NOMO-1 treated with dmso at 0.1 percent for 144 hours (cell line): ENCODE measurements at regions not wholly inside any gene's neighbourhood (a gene's known extent, or its start where the extent isn't known, plus 50 kb on each side); places are given as distances from the start of the nearest gene placed in this dataset.
A peak's percentile ranks its signal among the peaks of the same experiment; 100 is the strongest.
"Not testable (repeated sequence)": the region's sequence is repeated elsewhere in the genome, so short reads cannot be mapped to it uniquely, and the experiment has no call there.

Experiments used
- DNase-seq: peaks from one replicate; lab custom pipeline; 2025; ENCODE audit not compliant: unreplicated experiment; lab: John Stamatoyannopoulos, UW

DNA sequence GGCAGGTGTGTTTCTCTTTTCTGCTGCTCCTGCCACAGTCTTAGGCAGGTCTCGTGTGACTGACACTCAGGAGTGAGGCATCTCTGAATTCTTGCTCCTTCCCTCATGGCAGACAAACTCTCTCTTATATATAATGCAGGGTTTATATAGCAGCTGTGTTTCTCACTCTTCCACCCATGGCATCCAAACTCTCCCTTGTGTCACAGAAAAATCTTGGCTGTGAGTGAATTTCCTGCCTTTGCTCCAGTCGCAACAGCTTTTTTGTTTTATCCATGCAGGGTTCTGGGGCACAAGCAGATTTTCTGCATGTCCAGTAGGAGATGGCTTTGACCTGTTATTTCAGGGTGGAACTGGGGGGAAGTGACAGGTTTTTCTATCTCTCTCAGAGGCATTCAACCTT, 1275.5 kb downstream of the ADGRL3 start:
- DNase-seq: no peak

GRCh38 chr4:62474802-62475201, 1274.7 kb downstream of the ADGRL3 start:
- DNase-seq: no peak

DNA sequence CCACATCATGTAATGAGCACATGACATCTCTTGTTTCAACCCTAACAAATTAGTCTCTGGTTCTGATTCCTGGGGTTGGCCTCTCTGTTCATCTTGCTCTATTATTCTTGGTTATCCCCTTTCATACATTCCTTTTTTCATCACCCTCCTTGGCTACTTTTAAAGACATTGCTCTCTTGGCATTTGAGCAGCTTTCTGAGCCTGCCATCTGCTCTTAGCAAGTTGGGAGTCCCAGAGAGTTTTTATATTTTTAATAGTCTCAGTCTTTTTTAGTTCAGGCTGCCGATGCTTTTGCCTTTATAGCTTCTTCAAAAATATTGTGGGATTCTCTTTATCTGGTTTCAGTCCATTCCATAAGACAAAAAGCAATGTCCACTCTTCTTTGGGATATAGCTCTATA, 1270.9 kb downstream of the ADGRL3 start:
- DNase-seq: no peak

- DNase-seq: no peak
These were observed 1270.4 kb downstream of the ADGRL3 start for GRCh38 chr4:62470421-62470983.

DNA sequence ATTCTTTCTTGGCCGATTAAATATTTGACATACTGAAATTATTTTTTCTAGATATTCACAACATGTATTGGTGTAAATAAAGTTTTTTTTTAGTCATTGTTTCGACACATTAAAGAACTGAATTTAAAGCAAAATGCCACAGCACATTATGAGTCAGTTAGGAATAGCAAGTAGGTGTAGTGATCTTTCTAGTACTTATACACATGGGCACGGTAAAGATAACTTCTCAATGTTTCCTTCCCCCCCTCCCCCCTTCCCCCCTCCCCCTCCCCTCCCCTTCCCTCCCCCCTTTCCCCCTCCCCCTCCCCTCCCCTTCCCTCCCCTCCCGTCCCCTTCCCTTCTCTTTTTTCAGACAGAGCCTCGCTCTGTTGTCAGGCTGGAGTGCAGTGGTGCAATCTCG, 1269.9 kb downstream of the ADGRL3 start:
- no peak for DNase-seq

GRCh38 chr4:62461961-62462360, 1261.8 kb downstream of the ADGRL3 start:
- no peak for DNase-seq

DNA sequence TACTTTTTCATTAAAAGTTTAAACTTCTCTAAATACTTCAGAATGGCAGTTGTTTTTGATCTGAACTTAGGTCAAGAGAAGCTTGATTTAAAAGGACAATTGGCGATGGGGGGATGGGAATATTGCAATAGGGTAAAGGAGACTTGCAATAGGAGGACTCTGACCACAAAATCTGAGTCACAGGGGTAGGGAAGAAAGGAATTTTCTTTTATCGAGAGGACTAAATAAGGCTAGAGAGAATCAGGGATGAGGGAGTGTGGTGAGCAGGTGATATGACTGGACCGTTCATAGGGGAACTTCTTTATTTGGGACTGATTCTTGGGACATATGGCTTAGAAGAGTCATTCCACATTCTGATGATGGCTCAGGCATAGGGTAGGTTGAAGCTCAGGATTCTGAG, 1260.2 kb downstream of the ADGRL3 start:
- DNase-seq: no peak

DNA sequence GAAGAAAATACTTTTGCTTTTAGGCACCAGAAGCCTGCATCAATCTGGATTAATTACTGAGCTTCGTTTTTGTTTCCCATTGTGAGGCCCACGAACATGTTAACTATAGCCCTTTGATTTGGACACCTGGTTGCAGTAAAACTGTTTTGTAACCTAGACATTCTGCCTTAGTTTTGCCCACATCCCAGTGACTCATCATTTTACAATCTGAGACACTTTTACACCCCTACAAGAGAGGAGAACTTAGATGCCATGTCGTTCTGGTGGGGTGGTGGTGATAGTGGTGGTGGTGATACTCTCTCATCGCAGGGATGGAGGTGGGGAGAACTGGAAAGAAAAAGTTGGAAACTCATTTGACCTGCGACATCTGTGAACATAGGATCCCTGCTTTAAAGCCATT, 1257.2 kb downstream of the ADGRL3 start:
- no peak for DNase-seq

DNA sequence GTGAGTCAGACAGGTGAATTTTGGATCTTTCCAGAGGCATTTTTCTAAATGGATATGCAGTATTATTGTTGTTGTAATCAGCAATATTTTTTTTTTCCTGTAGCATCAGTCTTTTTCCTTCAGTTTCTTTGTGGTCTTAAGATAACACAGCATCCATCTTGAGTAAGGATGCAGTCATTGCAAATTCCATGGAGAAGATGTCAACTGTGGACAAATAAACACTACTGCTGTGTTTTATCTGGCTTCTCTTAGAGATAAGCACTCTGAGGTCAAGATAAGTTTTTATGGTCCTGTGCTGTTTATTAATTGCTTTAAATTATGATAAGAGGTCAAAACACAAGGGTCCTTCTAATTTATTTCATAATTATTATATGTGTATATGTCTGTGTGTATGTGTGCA, 1255.7 kb downstream of the ADGRL3 start:
- DNase-seq: no peak

- no peak for DNase-seq
These were observed 1254.4 kb downstream of the ADGRL3 start for GRCh38 chr4:62454535-62454934.

DNA sequence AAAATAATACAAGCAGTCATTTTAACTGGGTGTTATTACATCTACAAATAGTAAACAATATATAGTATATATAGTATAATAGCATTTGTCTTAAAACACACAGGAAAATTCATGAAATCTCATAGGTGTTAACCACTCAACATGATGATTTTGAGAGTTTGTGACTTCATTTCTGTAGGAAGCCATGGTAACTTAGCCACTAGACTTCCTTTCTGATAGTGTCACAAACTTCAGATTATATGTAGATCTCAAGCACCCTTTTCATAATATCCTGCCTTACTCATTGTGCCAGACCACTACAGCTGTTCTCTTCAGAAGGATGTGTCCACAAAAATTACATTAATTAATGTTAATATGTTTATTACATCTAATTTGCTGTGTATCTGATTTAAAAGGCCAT, 1250.6 kb downstream of the ADGRL3 start:
- no peak for DNase-seq

GRCh38 chr4:62449538-62449937, 1249.4 kb downstream of the ADGRL3 start:
- no peak for DNase-seq

GRCh38 chr4:62448911-62449310, 1248.8 kb downstream of the ADGRL3 start:
- no peak for DNase-seq

DNA sequence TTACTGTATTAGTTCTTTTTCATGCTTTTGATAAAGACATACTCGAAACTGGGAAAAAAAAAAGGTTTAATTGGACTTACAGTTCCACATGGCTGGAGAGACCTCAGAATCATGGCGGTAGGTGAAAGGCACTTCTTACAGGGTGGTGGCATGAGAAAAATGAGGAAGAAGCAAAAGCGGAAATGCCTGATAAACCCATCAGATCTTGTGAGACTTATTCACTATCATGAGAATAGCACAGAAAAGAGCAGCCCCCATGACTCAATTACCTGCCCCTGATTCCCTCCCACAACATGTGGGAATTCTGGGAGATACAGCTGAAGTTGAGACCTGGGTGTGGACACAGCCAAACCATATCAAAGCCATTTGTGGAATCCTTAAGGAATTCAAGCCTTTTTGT, 1238.9 kb downstream of the ADGRL3 start:
- no peak for DNase-seq

GRCh38 chr4:62434921-62435320, 1234.8 kb downstream of the ADGRL3 start:
- DNase-seq: no peak

DNA sequence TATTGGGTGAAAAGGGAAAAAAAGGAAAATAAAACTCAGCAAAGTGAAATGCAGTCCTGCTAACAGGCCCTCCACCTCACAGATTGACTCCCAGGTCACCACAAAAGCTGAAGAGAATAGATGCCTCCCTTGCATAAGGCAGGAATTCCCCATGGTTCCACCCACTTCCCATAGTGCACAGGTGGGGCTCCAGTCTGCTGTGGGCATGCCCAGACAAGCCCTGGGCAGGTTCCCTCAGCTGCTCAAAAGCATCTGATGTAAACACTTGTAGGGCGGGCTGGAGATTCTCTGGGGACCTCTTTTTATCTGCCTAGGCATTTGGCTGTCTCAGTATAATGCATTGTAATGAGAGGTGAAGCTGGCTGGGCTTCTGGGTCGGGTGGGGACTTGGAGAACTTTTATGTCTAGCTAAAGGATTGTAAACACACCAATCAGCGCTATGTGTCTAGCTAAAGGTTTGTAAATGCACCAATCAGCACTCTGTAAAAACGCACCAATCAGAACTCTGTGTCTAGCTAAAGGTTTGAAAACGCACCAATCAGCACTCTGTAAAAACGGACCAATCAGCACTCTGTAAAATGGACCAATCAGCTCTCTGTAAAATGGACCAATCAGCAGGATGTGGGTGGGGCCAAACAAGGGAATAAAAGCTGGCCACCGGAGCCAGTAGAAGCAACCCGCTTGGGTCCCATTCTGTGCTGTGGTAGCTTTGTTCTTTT, 1231.5 kb downstream of the ADGRL3 start:
- DNase-seq: not testable (repeated sequence)

DNA sequence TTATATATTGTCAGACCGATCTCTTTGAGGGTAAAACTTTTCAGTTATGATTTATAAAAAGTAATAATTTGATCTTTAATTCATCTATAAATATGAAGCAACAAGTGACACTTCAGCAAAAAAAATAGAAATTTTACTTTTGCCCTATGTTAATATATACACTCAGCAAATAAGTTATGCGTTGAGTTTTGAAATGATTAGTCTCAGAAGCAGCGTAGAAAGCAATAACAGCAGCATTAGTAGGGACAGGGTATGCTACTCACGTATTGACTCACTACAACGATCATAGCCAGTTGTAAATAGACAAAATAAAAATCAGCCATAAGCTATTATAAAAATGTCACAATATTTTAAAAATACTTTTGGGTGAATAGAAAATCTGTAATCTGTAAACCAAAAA, 1229.2 kb downstream of the ADGRL3 start:
- DNase-seq: no peak

DNA sequence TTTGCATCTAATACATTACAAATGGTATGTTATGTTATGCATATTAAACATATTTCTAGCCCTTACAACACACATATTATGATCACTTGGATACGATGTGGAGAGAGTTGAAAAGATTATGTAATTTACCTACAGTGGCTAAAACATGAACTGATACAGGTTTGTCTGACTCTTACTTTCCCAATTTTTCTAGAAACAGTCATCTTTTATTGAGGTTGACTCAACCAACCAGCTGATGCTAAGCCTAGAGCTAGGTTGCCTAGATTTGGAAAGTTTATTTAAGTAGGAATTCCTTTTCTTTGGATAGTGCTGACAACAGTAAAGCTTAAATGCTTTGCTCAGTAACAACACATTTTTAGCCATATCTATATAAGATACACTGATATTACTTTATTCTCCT, 1215.1 kb downstream of the ADGRL3 start:
- DNase-seq: no peak

- no peak for DNase-seq
These were observed 1214.4 kb downstream of the ADGRL3 start for GRCh38 chr4:62414563-62414962.

GRCh38 chr4:62410371-62411003, 1210.4 kb downstream of the ADGRL3 start:
- no peak for DNase-seq

DNA sequence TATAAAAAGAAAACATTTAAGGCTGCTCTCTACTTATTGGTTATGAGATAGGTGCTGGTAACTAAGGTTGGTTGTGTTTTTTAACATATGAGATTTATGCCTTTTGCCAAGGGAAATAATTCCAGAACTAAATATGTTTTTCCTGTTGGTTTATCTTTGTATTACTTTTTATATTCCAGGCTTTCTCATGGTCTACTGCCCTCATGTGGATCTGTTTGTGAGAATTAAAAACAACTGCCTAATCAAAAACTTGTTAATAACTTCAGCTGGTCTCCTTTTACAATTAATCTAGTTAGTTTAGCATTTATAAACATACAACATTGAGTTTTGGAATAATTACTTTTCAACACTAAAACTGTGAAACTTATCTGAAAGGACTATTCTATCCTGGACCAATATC, 1208.3 kb downstream of the ADGRL3 start:
- DNase-seq: no peak

DNA sequence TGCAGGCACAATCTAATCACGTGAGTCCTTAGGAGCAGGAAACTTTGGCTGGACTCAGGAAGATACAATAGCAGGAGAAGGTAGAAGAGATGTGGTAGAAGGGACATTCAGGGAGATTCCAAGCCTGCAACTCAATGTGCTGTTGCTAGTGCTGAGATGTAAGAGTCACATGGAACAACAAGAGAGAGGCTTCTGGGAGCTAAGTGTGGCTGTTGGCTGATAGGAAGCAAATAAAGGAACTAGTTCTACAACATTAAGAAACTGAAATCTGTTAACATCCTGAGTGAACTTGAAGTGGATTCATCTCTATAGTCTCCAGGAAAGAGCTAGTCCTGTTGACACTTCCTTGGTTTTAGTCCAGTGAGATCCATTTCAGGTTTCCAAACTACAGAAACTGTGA, 1207.4 kb downstream of the ADGRL3 start:
- DNase-seq: peak; percentile 29
